ENCODE measurements at regions not wholly inside any gene's neighbourhood (a gene's known extent, or its start where the extent isn't known, plus 50 kb on each side); places are given as distances from the start of the nearest gene placed in this dataset.
"Not testable (repeated sequence)": the region's sequence is repeated elsewhere in the genome, so short reads cannot be mapped to it uniquely, and the experiment has no call there.

DNA sequence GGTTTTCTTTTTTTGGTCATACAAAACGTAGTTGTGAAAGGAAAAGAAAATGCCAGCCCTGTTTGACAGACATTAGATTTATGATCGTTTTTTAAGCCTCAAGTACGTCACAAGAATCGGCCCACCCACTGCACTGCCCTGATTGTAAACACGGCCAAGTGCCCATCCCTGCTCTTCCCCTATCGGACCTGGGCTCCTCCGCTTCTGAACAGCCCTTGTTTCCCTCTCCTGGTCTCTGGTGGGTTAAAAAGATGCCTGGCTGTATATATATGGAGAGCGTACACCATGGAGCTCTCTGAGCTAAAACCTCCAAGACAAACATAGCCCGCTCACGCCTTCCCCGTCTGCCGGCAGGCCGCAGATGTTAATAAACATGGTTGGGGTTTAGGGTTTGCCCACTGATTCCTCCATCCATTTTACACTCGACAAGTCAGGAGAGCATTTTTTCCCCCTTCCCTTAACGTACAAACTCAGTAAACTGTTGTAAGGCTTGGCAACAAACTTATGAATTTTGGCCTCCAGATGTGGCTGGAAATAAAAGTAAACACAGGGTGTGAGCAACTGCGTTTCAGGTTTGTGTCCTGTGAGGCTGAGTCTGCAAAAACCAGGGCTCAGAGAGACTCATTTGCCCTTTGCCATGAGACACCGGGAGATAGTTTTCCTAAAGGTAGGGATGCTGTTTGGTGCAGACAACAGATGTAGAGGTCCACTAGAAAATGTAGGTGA, 325.9 kb downstream of the SOX9 start:
- Mint-ChIP-seq H3K27me3 (peaks cover 4% of the 10 kb centered on the region), H3K4me3 (no peak overlapping the region)

GRCh38 chr17:72447251-72447640, 326.4 kb downstream of the SOX9 start:
- H3K9me3 Mint-ChIP-seq = peaks cover 1 to 4% (median 4%) of the 10 kb centered on the region in 3 donors
- peaks cover 5% of the 10 kb centered on the region for H3K27me3 Mint-ChIP-seq
- H3K27ac Mint-ChIP-seq = no peak overlapping the region
- no peaks in the 10 kb centered on the region for H3K4me1 Mint-ChIP-seq
- no peak overlapping the region for H3K4me3 Mint-ChIP-seq
- H3K36me3 Mint-ChIP-seq = no peaks in the 10 kb centered on the region

More for the DNA sequence above, 325.9 kb downstream of the SOX9 start:
- Mint-ChIP-seq H3K9me3 (peaks cover 1 to 4% (median 4%) of the 10 kb centered on the region in 3 donors), H3K4me1 (no peaks in the 10 kb centered on the region), H3K27ac (no peak overlapping the region), H3K36me3 (no peaks in the 10 kb centered on the region)

DNA sequence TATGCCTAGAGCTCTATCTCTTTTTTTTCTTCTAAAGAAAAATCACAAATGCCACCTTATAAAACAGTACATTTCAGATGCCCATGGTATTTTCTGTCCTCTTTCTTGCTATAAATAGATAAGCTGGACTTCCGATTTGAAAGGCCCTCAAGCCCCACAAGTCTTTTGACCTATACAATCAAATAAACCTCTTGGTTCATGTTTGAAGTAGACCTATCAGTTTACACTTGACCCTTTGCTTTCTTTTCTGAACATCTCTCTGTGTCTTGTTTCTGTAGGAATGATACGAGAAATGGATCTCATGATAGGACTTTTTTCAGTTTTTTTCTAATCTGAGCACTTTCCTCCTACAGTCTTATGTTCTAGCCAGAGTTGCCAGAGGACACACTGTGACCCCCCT, 327.2 kb downstream of the SOX9 start:
- Mint-ChIP-seq H3K4me3 (no peak overlapping the region), H3K4me1 (no peaks in the 10 kb centered on the region), H3K27ac (no peak overlapping the region), H3K36me3 (no peaks in the 10 kb centered on the region), H3K9me3 (peaks cover 1 to 7% (median 4%) of the 10 kb centered on the region in 3 donors), H3K27me3 (peaks cover 7% of the 10 kb centered on the region)

- H3K27ac Mint-ChIP-seq = no peak overlapping the region
- H3K27me3 Mint-ChIP-seq = peaks cover 4% of the 10 kb centered on the region
These were observed 331.7 kb downstream of the SOX9 start for GRCh38 chr17:72452286-72453173.

DNA sequence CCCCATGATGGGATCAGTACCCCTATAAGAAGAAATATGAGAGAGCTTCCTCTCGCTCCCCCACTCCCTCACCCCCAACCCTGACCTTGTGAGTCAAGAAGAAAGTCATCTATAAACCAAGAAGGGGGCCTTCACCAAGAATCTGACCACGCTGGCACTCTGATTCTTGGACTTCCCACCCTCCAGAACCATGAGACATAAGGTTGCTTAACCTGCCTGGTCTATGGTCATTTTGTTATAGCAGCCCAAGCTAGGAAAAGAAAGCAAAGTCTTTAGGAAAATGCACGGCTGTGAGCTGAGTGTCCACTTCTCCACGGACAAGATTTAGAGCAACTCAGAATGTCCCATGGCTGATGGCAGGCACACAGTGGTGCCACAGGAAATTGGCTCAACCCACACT, 333.5 kb downstream of the SOX9 start:
- no peak overlapping the region for H3K27ac Mint-ChIP-seq
- H3K9me3 Mint-ChIP-seq = peaks cover 1 to 7% (median 4%) of the 10 kb centered on the region in 3 donors
- no peaks in the 10 kb centered on the region for H3K36me3 Mint-ChIP-seq
- no peaks in the 10 kb centered on the region for H3K4me1 Mint-ChIP-seq
- H3K27me3 Mint-ChIP-seq = peaks cover 4% of the 10 kb centered on the region
- H3K4me3 Mint-ChIP-seq = peak overlapping the region in 1 of 4 donors; percentile 60

More at GRCh38 chr17:72452286-72453173, 331.7 kb downstream of the SOX9 start:
- H3K4me1 Mint-ChIP-seq = no peaks in the 10 kb centered on the region
- H3K4me3 Mint-ChIP-seq = no peak overlapping the region
- no peaks in the 10 kb centered on the region for H3K36me3 Mint-ChIP-seq
- peaks cover 1 to 7% (median 4%) of the 10 kb centered on the region in 3 donors for H3K9me3 Mint-ChIP-seq

DNA sequence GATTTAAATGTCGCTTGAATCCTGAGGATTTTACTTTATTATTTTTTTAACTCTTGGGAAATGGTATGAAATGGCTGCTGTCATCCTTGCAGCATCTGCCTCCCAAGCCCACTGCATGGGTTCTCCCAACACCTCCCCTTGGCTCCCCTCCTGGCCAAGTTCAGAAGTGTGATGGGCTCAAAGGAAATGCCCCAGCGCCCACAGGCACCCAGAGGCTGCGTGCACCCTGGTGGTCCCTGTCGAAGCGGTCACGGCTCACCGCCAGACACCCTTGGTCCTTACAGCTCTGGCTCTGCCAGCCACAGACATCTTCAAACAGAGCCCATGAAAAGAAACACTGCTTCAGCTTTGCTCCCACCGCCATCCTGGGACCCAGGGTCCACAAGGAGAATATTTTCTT, 334.7 kb downstream of the SOX9 start:
- H3K4me3 Mint-ChIP-seq = no peak overlapping the region
- H3K27ac Mint-ChIP-seq = no peak overlapping the region
- H3K36me3 Mint-ChIP-seq = peaks cover 2% of the 10 kb centered on the region
- peaks cover 0 to 7% (median under 1%) of the 10 kb centered on the region in 3 donors for H3K9me3 Mint-ChIP-seq
- H3K4me1 Mint-ChIP-seq = no peaks in the 10 kb centered on the region
- H3K27me3 Mint-ChIP-seq = peaks cover 4% of the 10 kb centered on the region

DNA sequence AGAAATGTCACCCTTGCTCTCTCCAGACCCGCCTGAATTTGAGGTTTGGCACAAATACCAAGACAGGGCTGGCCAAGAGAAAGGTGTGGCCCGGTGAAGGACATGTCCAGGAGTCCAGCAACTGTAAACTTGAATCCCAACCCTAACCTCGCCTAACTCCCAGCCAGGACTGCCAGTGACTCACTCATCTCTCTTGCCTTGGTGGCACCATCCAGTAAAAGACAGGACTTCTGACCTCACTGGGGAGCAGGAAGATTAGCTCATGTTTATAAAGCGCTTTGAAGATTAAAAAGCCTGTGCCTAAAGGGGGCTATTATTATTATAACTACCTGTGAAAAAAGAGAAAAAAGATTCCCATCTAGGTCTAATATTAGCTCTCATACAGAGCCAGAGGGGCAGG, 335.3 kb downstream of the SOX9 start:
- H3K4me1 Mint-ChIP-seq = no peaks in the 10 kb centered on the region
- no peak overlapping the region for H3K27ac Mint-ChIP-seq
- peaks cover 3% of the 10 kb centered on the region for H3K36me3 Mint-ChIP-seq
- H3K9me3 Mint-ChIP-seq = peaks cover 0 to 5% (median 0%) of the 10 kb centered on the region in 3 donors
- no peak overlapping the region for H3K4me3 Mint-ChIP-seq
- peaks cover 4% of the 10 kb centered on the region for H3K27me3 Mint-ChIP-seq

DNA sequence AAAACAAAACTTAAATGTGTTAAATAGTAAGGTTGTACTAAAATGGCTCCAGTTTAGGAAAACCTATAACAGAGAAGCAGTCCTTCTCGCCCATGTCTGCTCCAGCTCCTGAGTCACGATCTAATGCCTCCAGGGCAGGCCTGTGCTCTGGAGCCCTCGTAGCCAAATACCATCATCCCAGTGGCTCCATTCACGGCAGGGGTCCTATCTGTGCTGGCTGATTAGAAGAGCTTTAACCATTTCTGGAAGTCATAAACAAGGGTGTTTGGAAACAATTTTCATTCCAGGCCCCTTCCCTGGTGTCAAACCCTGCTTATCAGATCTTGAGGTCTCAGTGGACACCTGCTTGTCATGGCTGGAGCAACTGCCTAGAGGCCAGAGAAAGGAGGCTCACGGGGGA, 336.9 kb downstream of the SOX9 start:
- Mint-ChIP-seq H3K36me3 (peaks cover 3% of the 10 kb centered on the region), H3K27me3 (no peaks in the 10 kb centered on the region), H3K4me1 (no peaks in the 10 kb centered on the region), H3K9me3 (peaks cover 0 to 1% (median 0%) of the 10 kb centered on the region in 3 donors), H3K27ac (no peak overlapping the region), H3K4me3 (peak overlapping the region in 1 of 4 donors; percentile 29)

- Mint-ChIP-seq H3K9me3 (no peaks in the 10 kb centered on the region), H3K4me1 (no peaks in the 10 kb centered on the region), H3K27ac (no peak overlapping the region), H3K27me3 (no peaks in the 10 kb centered on the region), H3K36me3 (peaks cover 3% of the 10 kb centered on the region), H3K4me3 (no peak overlapping the region)
These were observed 337.5 kb downstream of the SOX9 start for GRCh38 chr17:72458301-72458700.

DNA sequence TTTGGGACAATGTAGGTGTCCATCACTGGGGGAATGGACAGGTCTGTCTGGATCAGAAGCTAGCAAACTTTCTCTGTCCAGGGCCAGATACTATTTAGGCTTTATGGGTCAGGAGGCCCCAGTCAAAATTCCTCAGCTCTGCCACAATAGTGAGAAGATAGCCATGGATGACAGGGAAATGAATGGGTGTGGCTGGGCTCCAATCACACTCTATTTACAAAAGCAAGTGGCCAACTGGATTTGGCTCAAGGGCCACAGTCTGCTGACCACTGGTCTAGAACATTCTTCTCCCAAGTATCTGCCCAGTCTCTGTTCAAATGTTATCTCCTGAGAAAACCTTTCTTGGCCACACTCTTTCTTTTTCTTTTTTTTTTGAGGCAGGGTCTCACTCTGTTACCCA, 339.9 kb downstream of the SOX9 start:
- H3K27me3 Mint-ChIP-seq = peaks cover 6% of the 10 kb centered on the region
- H3K4me1 Mint-ChIP-seq = no peaks in the 10 kb centered on the region
- H3K4me3 Mint-ChIP-seq = no peak overlapping the region
- peaks cover 3% of the 10 kb centered on the region for H3K36me3 Mint-ChIP-seq
- H3K27ac Mint-ChIP-seq = no peak overlapping the region
- peaks cover 0 to 1% (median 0%) of the 10 kb centered on the region in 3 donors for H3K9me3 Mint-ChIP-seq

DNA sequence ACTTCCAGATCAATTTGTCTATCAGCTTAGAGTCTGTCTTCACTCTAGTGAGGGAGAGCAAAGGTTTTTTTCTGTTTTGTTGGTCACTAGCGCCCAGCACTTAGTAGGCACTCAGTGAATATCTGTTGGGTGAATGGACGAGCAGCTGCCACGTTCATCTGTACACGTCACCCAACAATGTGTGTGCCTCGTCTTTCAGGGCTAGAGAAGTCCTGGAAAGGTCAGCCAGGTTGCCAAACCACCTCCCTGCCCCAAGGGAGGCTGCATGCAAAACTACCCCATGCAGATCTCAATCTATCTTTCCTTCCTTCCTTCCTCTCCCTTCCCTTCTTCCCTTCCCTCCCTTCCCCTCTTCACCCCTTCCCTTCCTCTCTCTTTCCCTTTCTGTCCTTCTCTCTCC, 340.9 kb downstream of the SOX9 start:
- peaks cover 3% of the 10 kb centered on the region for H3K36me3 Mint-ChIP-seq
- no peak overlapping the region for H3K27ac Mint-ChIP-seq
- no peak overlapping the region for H3K4me3 Mint-ChIP-seq
- peaks cover 6% of the 10 kb centered on the region for H3K27me3 Mint-ChIP-seq
- peaks cover 0 to 2% (median 0%) of the 10 kb centered on the region in 3 donors for H3K9me3 Mint-ChIP-seq
- no peaks in the 10 kb centered on the region for H3K4me1 Mint-ChIP-seq

DNA sequence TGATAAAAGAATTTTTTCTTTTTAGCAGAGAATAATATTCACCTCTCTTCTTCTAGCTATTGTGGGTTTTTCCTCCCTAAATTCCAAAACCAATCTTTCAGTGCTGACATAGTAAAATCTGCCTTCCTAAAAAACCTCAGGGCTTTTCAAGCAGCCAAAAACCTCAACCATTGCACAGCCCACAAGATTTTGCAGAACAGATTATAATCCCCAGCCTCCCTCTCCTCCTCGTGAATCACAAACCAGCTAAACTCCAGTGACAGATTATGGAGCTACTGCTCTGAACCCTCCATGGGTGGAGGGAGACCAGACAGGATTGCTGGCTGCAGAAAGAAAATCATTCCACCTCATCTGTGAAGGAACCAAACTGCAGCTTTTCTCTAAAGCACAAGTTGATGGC, 341.6 kb downstream of the SOX9 start:
- Mint-ChIP-seq H3K4me1 (no peaks in the 10 kb centered on the region), H3K4me3 (no peak overlapping the region), H3K9me3 (peaks cover 0 to 2% (median 0%) of the 10 kb centered on the region in 3 donors), H3K27me3 (peaks cover 6% of the 10 kb centered on the region), H3K27ac (no peak overlapping the region), H3K36me3 (peaks cover 3% of the 10 kb centered on the region)

DNA sequence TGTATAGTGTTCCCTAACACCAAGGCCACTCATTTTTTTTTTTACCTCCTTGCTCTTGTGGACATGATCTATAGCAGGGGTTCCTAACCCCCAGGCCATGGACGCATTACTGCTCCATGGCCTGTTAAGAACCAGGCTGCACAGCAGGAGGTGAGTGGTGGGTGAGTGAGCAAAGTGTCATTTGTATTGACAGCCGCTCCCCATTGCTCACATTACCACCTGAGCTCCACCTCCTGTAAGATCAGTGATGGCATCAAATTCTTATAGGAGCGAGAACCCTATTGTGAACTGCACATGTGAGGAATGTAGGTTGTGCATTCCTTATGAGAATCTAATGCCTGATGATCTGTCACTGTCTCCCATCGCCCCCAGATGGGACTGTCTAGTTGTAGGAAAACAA, 342.0 kb downstream of the SOX9 start:
- Mint-ChIP-seq H3K27me3 (peaks cover 6% of the 10 kb centered on the region), H3K36me3 (peaks cover 3% of the 10 kb centered on the region), H3K27ac (no peak overlapping the region), H3K4me1 (no peaks in the 10 kb centered on the region), H3K4me3 (no peak overlapping the region), H3K9me3 (peaks cover 0 to 2% (median 0%) of the 10 kb centered on the region in 3 donors)

DNA sequence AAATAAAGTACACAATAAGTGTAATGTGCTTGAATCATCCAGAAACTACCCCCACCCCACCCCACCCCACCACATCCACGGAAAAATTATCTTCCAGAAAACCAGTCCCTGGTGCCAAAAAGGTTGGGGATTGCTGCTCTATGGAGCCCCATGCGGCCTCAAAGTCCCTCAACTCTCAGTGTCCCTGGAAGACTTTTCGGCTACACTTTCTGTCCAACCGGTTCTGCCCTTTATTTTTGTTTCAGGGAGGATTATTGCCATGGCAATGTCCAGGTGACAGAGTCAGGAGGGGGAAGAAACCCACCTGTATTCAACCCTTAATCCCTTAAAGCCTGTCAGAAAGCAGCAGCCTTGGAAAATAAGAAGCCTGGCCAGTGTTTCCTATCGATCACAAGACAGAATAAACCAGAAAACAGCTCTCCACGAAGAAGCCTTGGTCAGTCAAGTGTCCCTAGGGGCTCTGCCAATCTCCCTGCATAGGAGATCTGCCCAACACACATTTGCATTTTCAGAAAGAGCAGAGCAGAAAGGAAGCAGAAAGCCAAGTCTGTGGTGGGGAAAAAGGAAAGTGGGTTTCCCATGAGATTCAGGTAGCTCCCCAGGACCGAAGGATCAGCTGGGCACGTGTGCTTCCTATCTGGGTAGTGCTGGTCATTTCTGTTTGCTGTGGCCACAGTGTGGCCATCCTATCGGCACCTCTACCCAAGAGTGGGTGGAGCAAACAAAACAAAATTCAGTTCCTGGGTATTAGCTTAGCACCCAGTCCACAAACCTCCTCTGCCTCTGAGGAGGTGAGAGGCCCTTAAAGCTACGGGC, 342.7 kb downstream of the SOX9 start:
- H3K27ac Mint-ChIP-seq = no peak overlapping the region
- peaks cover 3% of the 10 kb centered on the region for H3K36me3 Mint-ChIP-seq
- H3K9me3 Mint-ChIP-seq = peaks cover 0 to 2% (median 0%) of the 10 kb centered on the region in 3 donors
- H3K27me3 Mint-ChIP-seq = peaks cover 6% of the 10 kb centered on the region
- H3K4me3 Mint-ChIP-seq = no peak overlapping the region
- H3K4me1 Mint-ChIP-seq = no peaks in the 10 kb centered on the region

- H3K9me3 Mint-ChIP-seq, H3K27ac Mint-ChIP-seq, H3K4me3 Mint-ChIP-seq, H3K36me3 Mint-ChIP-seq, H3K27me3 Mint-ChIP-seq, H3K4me1 Mint-ChIP-seq: not testable (repeated sequence)
These were observed 343.4 kb downstream of the SOX9 start for GRCh38 chr17:72464221-72464620.

Data from IgD-negative memory B cell (primary cell).